GM10248 (cell line): ENCODE measurements at regions not wholly inside any gene's neighbourhood (a gene's known extent, or its start where the extent isn't known, plus 50 kb on each side); places are given as distances from the start of the nearest gene placed in this dataset.

Source experiments
- CTCF ChIA-PET: fragments of 300-600 bp; sonication (Branson Sonifier 250); formaldehyde crosslinking; extraction: SDS; loops from one replicate; lab custom pipeline; 2021; ENCODE audit warnings: antibody characterized with exemption; lab: Yijun Ruan, JAX
- POLR2A ChIA-PET: fragments of 350-650 bp; sonication (Branson Sonifier 250); formaldehyde crosslinking; extraction: SDS; loops from one replicate; lab custom pipeline; 2020; ENCODE audit warnings: antibody characterized with exemption; lab: Yijun Ruan, JAX
- DNase-seq: peaks from one replicate; pipeline ENCODE4 v3.0.0; 2012; ENCODE audit errors: extremely low spot score
- CTCF ChIP-seq: IDR thresholded peaks from 2 replicates; pipeline ENCODE4 v1.5.1; 2012; ENCODE audit warnings: mild to moderate bottlenecking, low read depth; ENCODE audit errors: extremely low read depth, missing control alignments, control extremely low read depth

DNA sequence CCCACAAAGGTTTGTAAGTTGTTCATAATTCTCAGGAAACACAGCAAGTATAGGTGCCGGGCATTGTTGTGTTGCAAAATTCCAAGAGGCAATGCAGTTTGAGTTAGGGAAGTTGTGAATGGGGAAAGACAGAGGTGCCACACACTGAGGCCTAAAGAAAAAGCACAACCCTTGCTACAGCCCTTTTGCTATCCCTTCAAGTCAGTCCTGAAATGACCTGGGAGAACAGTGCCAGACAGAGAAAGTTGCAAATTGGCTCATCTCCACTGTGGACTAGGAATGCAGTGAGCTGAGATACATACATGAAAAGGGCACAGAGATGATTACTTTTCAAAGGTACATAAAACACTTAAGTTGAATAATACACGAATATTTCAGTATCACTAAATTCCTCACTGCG, 213.3 kb upstream of the TMTC1 start:
- TF ChIP-seq CTCF, result no peak
- DNase-seq, result no peak
- CTCF ChIA-PET, result no interaction called here
- POLR2A ChIA-PET, result no interaction called here

- ChIA-PET POLR2A (no interaction called here), CTCF (interaction anchor here (1.4 kb wide), 1 partner anchor 10 kb away, joined by 3 read pairs; no protein-coding TSS in a partner anchor)
- no peak for TF ChIP-seq CTCF
- no peak for DNase-seq
These were observed 208.6 kb upstream of the TMTC1 start for GRCh38 chr12:29992366-29992765.

- POLR2A ChIA-PET, result no interaction called here
- CTCF ChIA-PET, result no interaction called here
- DNase-seq, result no peak
- TF ChIP-seq CTCF, result no peak
These were observed 208.2 kb upstream of the TMTC1 start for GRCh38 chr12:29991924-29992323.

GRCh38 chr12:29990971-29991370, 207.2 kb upstream of the TMTC1 start:
- TF ChIP-seq CTCF, result no peak
- CTCF ChIA-PET, result no interaction called here
- POLR2A ChIA-PET, result no interaction called here
- no peak for DNase-seq

DNA sequence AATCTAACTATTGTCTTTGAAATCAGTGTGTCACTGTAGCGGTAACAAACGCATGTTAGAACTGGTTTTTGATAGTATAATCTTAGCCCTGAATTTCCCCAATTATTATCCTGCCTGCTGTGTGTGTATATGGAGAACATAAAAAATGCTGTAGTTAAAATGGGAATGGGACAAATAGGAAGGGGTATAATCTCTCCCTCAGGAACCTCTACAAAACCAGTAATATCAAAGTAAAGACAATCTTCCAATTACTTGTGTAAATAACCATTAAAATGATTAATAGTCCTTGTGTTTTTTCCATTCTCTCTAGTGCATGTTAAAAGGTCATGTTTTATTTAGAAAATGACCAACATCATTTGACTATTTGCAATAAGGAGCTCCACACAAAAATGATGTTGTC, 200.1 kb upstream of the TMTC1 start:
- TF ChIP-seq CTCF, result no peak
- DNase-seq, result no peak
- ChIA-PET CTCF (no interaction called here), POLR2A (no interaction called here)

GRCh38 chr12:29980304-29980703, 196.6 kb upstream of the TMTC1 start:
- ChIA-PET CTCF (no interaction called here), POLR2A (no interaction called here)
- DNase-seq, result no peak
- TF ChIP-seq CTCF, result no peak

GRCh38 chr12:29971446-29971845, 187.7 kb upstream of the TMTC1 start:
- no peak for TF ChIP-seq CTCF
- POLR2A ChIA-PET, result no interaction called here
- no peak for DNase-seq
- CTCF ChIA-PET, result interaction anchor here (1.4 kb wide), 1 partner anchor 72 kb away, joined by 3 read pairs; no protein-coding TSS in a partner anchor
